ENCODE measurements at regions not wholly inside any gene's neighbourhood (a gene's known extent, or its start where the extent isn't known, plus 50 kb on each side); places are given as distances from the start of the nearest gene placed in this dataset.

DNA sequence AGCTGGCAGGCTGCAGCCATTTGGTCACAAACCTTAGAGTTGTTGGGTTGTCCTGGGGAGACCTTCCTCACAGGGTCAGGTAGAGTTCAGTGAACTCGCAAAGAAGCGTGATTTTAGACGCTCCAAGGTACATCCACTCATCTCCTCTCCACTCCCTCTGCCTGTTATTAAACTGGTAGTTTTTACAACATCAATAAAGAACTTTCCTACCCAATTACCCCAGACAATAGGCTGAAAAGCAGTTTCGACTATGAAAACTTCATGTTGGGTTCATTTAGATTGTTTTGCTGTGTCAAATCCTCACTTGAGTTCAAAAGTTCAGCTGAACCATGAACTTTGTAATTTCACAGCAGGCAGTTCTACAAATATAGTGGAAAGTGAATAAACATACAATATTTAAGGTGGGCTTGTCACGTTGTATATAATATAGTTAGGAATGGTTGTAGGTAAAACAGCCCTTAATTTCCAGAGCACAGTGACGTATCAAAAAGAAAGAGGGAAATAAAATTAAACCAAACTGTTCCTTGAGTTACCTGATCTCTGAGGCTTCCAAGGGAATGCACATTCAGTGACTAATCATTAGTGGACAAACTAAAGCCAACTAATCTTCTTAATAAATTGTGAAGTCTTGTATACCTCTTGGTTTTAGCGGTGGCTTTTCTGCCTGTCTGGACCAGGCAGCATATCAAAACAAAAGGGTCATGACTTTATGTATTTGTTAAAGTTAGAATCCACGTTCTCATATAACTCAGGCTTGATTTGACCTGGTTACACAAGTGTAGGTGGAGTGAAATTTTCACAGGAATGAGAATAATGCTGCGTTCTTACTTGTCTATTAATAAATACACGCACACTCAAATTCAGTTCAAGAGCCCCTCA lies 100.5 kb downstream of the CYP26A1 start:
- H3K4me1 ChIP-seq = no peaks in the 10 kb centered on the region
- no peak for TF ChIP-seq POLR2A (IDR thresholded peaks at IDR 0.05)
- no peak for TF ChIP-seq EP300 (IDR thresholded peaks at IDR 0.05)
- TF ChIP-seq POLR2AphosphoS5 (IDR thresholded peaks at IDR 0.05) = no peak
- TF ChIP-seq, protein P1, sequence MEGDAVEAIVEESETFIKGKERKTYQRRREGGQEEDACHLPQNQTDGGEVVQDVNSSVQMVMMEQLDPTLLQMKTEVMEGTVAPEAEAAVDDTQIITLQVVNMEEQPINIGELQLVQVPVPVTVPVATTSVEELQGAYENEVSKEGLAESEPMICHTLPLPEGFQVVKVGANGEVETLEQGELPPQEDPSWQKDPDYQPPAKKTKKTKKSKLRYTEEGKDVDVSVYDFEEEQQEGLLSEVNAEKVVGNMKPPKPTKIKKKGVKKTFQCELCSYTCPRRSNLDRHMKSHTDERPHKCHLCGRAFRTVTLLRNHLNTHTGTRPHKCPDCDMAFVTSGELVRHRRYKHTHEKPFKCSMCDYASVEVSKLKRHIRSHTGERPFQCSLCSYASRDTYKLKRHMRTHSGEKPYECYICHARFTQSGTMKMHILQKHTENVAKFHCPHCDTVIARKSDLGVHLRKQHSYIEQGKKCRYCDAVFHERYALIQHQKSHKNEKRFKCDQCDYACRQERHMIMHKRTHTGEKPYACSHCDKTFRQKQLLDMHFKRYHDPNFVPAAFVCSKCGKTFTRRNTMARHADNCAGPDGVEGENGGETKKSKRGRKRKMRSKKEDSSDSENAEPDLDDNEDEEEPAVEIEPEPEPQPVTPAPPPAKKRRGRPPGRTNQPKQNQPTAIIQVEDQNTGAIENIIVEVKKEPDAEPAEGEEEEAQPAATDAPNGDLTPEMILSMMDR (IDR thresholded peaks at IDR 0.05) = no peak
- 28 to 64% methylated on average over 10 of the region's 10 CpGs for WGBS, 2 donors
- no peaks in the 10 kb centered on the region for H3K36me3 ChIP-seq
- DNase-seq = no peak
- H3K27me3 ChIP-seq = no peaks in the 10 kb centered on the region
- H3K4me3 ChIP-seq = no peak overlapping the region
- peaks cover 0 to 5% (median 0%) of the 10 kb centered on the region in 4 donors for H3K9me3 ChIP-seq
- intact Hi-C loops (cut with DNase I) = no loop called here
- no peak overlapping the region for H3K27ac ChIP-seq

DNA sequence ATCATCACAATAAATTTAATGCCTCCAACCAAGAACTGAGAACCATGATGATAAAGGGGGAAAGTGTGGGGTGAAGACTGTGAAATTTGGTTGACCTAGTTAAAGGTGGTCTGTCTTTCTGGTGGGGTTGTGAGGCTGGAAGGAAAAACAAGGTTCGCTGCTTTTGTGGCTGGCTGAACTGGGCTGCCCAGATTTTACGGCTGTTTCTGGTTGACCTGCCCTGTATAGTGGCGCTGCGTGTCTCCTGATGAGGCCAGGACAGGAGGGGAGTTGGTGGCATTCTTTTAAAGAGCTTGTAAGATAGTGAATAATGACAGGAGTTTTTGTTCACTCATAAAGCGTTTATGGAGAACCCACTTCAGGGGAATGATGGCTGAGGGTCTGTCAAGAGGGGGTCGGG lies 101.8 kb downstream of the CYP26A1 start:
- H3K4me1 ChIP-seq = no peaks in the 10 kb centered on the region
- intact Hi-C loops (cut with DNase I) = no loop called here
- no peak for TF ChIP-seq POLR2AphosphoS5 (IDR thresholded peaks at IDR 0.05)
- TF ChIP-seq EP300 (IDR thresholded peaks at IDR 0.05) = no peak
- no peak for TF ChIP-seq POLR2A (IDR thresholded peaks at IDR 0.05)
- TF ChIP-seq, protein P1 (IDR thresholded peaks at IDR 0.05) = no peak

DNA sequence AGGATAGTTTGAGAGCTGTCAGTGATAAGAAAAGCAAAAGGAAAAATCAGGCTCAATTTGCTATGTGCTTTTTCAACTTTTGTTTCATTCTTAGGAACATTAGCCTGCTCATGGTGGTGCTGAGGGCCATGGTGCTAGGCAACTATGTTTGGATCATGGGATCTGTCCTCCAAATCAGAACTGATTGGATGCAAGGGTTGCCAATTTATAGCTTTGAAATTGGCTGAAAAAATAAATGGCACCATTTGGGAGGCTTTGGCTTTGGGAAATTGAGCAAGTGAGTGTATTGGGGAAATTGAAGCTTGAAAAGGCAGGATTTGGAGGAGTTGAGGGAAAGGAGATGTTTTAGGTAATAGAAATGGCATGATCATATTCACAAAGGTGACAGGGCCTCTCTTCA lies 103.8 kb downstream of the CYP26A1 start:
- H3K9me3 ChIP-seq = no peaks in the 10 kb centered on the region
- no peaks in the 10 kb centered on the region for H3K36me3 ChIP-seq
- no peak overlapping the region for H3K27ac ChIP-seq
- H3K4me3 ChIP-seq = no peak overlapping the region
- intact Hi-C loops (cut with DNase I) = no loop called here
- no peak for DNase-seq
- no peaks in the 10 kb centered on the region for H3K4me1 ChIP-seq
- H3K27me3 ChIP-seq = no peaks in the 10 kb centered on the region
- TF ChIP-seq POLR2A (IDR thresholded peaks at IDR 0.05) (no peak), EP300 (IDR thresholded peaks at IDR 0.05) (no peak), POLR2AphosphoS5 (IDR thresholded peaks at IDR 0.05) (no peak)
- TF ChIP-seq, protein P1 (IDR thresholded peaks at IDR 0.05) = no peak

More for the DNA sequence above, 101.8 kb downstream of the CYP26A1 start:
- Histone ChIP-seq H3K36me3 (no peaks in the 10 kb centered on the region), H3K27me3 (no peaks in the 10 kb centered on the region), H3K4me3 (no peak overlapping the region), H3K9me3 (peaks cover 0 to 5% (median 0%) of the 10 kb centered on the region in 4 donors), H3K27ac (no peak overlapping the region)
- WGBS, 2 donors = 80 to 83% methylated on average over 6 of the region's 6 CpGs
- no peak for DNase-seq

DNA sequence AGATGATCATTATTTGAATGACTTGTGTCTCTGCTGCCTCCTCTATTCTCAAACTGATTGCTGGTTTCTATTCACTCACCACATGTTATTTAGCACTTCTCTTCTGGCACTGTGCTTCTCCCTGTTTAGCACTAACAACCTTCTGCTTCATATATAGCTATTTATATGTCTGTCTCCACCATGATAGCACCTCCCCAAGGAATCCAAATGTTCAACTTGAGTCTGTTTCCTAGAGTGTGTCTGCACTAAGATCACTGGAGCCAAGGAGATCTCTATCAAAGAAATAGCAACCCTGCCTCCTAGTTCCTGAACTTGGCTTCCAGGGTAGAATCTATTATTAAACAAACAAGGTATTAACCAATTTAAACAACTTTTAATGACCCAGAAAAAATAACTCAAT lies 104.5 kb downstream of the CYP26A1 start:
- Histone ChIP-seq H3K9me3 (no peaks in the 10 kb centered on the region), H3K36me3 (no peaks in the 10 kb centered on the region), H3K27me3 (no peaks in the 10 kb centered on the region), H3K4me3 (no peak overlapping the region), H3K27ac (no peak overlapping the region), H3K4me1 (no peaks in the 10 kb centered on the region)
- intact Hi-C loops (cut with DNase I) = no loop called here
- no peak for DNase-seq
- TF ChIP-seq EP300 (IDR thresholded peaks at IDR 0.05) = no peak
- no peak for TF ChIP-seq POLR2A (IDR thresholded peaks at IDR 0.05)
- TF ChIP-seq POLR2AphosphoS5 (IDR thresholded peaks at IDR 0.05) = no peak
- TF ChIP-seq, protein P1 (IDR thresholded peaks at IDR 0.05) = no peak

Data from sigmoid colon (tissue), 6 donors.